Gastrocnemius medialis (tissue), 4 donors: ENCODE measurements at regions not wholly inside any gene's neighbourhood (a gene's known extent, or its start where the extent isn't known, plus 50 kb on each side); places are given as distances from the start of the nearest gene placed in this dataset.

Source experiments
- ATAC-seq, 2 donors: fragments of 150-250 bp; one replicate each; pipeline ENCODE4 v1.9.1; 2016
- DNase-seq, 2 donors: peaks; one replicate each; pipeline ENCODE4 v3.0.0-alpha.2; 2019
- H3K27ac ChIP-seq, 4 donors: fragments of 200-600 bp; sonication (generic); 1 replicate in 1 of 4; 2 replicates in 3 of 4; pipeline ENCODE4 v1.5.1; 2016 to 2018; ENCODE audit warnings: mild to moderate bottlenecking in 2 of 4, moderate library complexity in 1 of 4
- H3K27me3 ChIP-seq, 3 donors: fragments of 200-600 bp; sonication (generic) in 2 of 3; 1 replicate in 1 of 3; 2 replicates in 2 of 3; pipeline versions ENCODE4 v1.5.1 to v1.6.0; 2016 to 2019; ENCODE audit warnings: mild to moderate bottlenecking in 1 of 3, moderate library complexity in 1 of 3
- H3K36me3 ChIP-seq, 2 donors: fragments of 200-600 bp; sonication (generic) in 1 of 2; one replicate each; pipeline ENCODE4 v1.5.1; 2017 to 2018
- H3K4me1 ChIP-seq, 2 donors: fragments of 200-600 bp; sonication (generic) in 1 of 2; one replicate each; pipeline ENCODE4 v1.5.1; 2016 to 2017; ENCODE audit warnings: mild to moderate bottlenecking in 2 of 2
- H3K4me3 ChIP-seq, 4 donors: fragments of 200-600 bp; sonication (generic) in 3 of 4; 1 replicate in 1 of 4; 2 replicates in 3 of 4; pipeline ENCODE4 v1.5.1; 2016 to 2019; ENCODE audit warnings: mild to moderate bottlenecking in 2 of 4
- H3K9me3 ChIP-seq, 3 donors: fragments of 200-600 bp; sonication (generic) in 2 of 3; 1 replicate in 1 of 3; 2 replicates in 2 of 3; pipeline ENCODE4 v1.5.1; 2016 to 2019
- CTCF ChIP-seq, 5 experiments: fragments of 450-650 bp in 3 of 5; fragments of 200-600 bp in 2 of 5; sonication (generic) in 2 of 5; IDR thresholded peaks in 4 of 5; conservative IDR thresholded peaks in 1 of 5; 1 replicate in 4 of 5; 2 replicates in 1 of 5; pipeline ENCODE4 v1.5.1; 2016 to 2019; ENCODE audit warnings: antibody characterized with exemption in 5 of 5, mild to moderate bottlenecking in 3 of 5, moderate library complexity in 3 of 5
- POLR2A ChIP-seq, 2 donors: fragments of 450-650 bp; IDR thresholded peaks; one replicate each; pipeline ENCODE4 v1.6.1; 2017; ENCODE audit warnings: antibody characterized with exemption in 2 of 2, mild to moderate bottlenecking in 2 of 2, moderate library complexity in 2 of 2
- in situ Hi-C, 4 donors: fragments of 200-750 bp; cut with MboI; loops; one replicate each; pipeline versions ENCODE4 v1.15.0 to v1.8.0; 2017; ENCODE audit warnings: low sequenced_read_pairs in 4 of 4
- intact Hi-C: fragments of 100-400 bp; cut with DNase I; formaldehyde crosslinking; loops from one replicate; pipeline ENCODE4 v1.15.1; 2023; ENCODE audit warnings: low total_unique reads

GRCh38 chr10:128811511-128811910, 655.5 kb upstream of the MGMT start:
- in situ Hi-C loops (no loop called here), intact Hi-C loops (loop anchor here (5.0 kb wide), 1 partner anchor 41 kb away; no protein-coding TSS in a partner anchor)
- DNase-seq (no peak), ATAC-seq (no peak)
- Histone ChIP-seq H3K4me1 (no peaks in the 10 kb centered on the region), H3K36me3 (no peaks in the 10 kb centered on the region), H3K27ac (no peak overlapping the region), H3K27me3 (no peaks in the 10 kb centered on the region), H3K9me3 (no peaks in the 10 kb centered on the region), H3K4me3 (no peak overlapping the region)
- no peak for TF ChIP-seq CTCF (IDR thresholded peaks at IDR 0.05 in 4 of 5, conservative IDR thresholded peaks at IDR 0.05 in 1 of 5)
- TF ChIP-seq POLR2A (IDR thresholded peaks at IDR 0.05) = no peak

- Histone ChIP-seq H3K4me1 (no peaks in the 10 kb centered on the region), H3K36me3 (no peaks in the 10 kb centered on the region), H3K27ac (peak overlapping the region in 2 of 4 donors; percentile 12 to 44), H3K9me3 (no peaks in the 10 kb centered on the region), H3K27me3 (no peaks in the 10 kb centered on the region), H3K4me3 (no peak overlapping the region)
- in situ Hi-C loops = no loop called here
- ATAC-seq (no peak), DNase-seq (no peak)
- intact Hi-C loops = loop anchor here (5.0 kb wide), 1 partner anchor 40 kb away; no protein-coding TSS in a partner anchor
- no peak for TF ChIP-seq POLR2A (IDR thresholded peaks at IDR 0.05)
- no peak for TF ChIP-seq CTCF (IDR thresholded peaks at IDR 0.05 in 4 of 5, conservative IDR thresholded peaks at IDR 0.05 in 1 of 5)
Observed at GRCh38 chr10:128812000-128812399, 655.0 kb upstream of the MGMT start.

GRCh38 chr10:128813574-128813973, 653.5 kb upstream of the MGMT start:
- Histone ChIP-seq H3K9me3 (no peaks in the 10 kb centered on the region), H3K27me3 (no peaks in the 10 kb centered on the region), H3K36me3 (no peaks in the 10 kb centered on the region), H3K4me1 (no peaks in the 10 kb centered on the region), H3K27ac (no peak overlapping the region), H3K4me3 (no peak overlapping the region)
- intact Hi-C loops = loop anchor here (5.0 kb wide), 1 partner anchor 39 kb away; no protein-coding TSS in a partner anchor
- DNase-seq (no peak), ATAC-seq (peak in 1 of 2 donors; percentile 43)
- no peak for TF ChIP-seq POLR2A (IDR thresholded peaks at IDR 0.05)
- TF ChIP-seq CTCF (IDR thresholded peaks at IDR 0.05 in 4 of 5, conservative IDR thresholded peaks at IDR 0.05 in 1 of 5) = no peak
- in situ Hi-C loops = no loop called here

- Histone ChIP-seq H3K4me1 (no peaks in the 10 kb centered on the region), H3K27ac (no peak overlapping the region), H3K36me3 (no peaks in the 10 kb centered on the region), H3K27me3 (no peaks in the 10 kb centered on the region), H3K9me3 (no peaks in the 10 kb centered on the region), H3K4me3 (no peak overlapping the region)
- TF ChIP-seq CTCF (IDR thresholded peaks at IDR 0.05 in 4 of 5, conservative IDR thresholded peaks at IDR 0.05 in 1 of 5) (no peak), POLR2A (IDR thresholded peaks at IDR 0.05) (no peak)
- ATAC-seq (no peak), DNase-seq (no peak)
- in situ Hi-C loops = no loop called here
- intact Hi-C loops = loop anchor here (5.0 kb wide), 1 partner anchor 38 kb away; no protein-coding TSS in a partner anchor
Observed at GRCh38 chr10:128814024-128814423, 653.0 kb upstream of the MGMT start.

- no peaks in the 10 kb centered on the region for H3K9me3 ChIP-seq
- in situ Hi-C loops (no loop called here), intact Hi-C loops (loop anchor here (5.0 kb wide), 1 partner anchor 38 kb away; no protein-coding TSS in a partner anchor)
- H3K36me3 ChIP-seq = no peaks in the 10 kb centered on the region
- ATAC-seq (no peak), DNase-seq (no peak)
- TF ChIP-seq CTCF (IDR thresholded peaks at IDR 0.05 in 4 of 5, conservative IDR thresholded peaks at IDR 0.05 in 1 of 5) (no peak), POLR2A (IDR thresholded peaks at IDR 0.05) (no peak)
- no peak overlapping the region for H3K27ac ChIP-seq
- H3K4me3 ChIP-seq = no peak overlapping the region
- H3K4me1 ChIP-seq = no peaks in the 10 kb centered on the region
- no peaks in the 10 kb centered on the region for H3K27me3 ChIP-seq
Observed at GRCh38 chr10:128814782-128815181, 652.3 kb upstream of the MGMT start.
